A549 (cell line): ENCODE measurements at regions not wholly inside any gene's neighbourhood (a gene's known extent, or its start where the extent isn't known, plus 50 kb on each side); places are given as distances from the start of the nearest gene placed in this dataset.

ENCODE experiments used
- ATAC-seq, 2 experiments: fragments of 200-7000 bp in 1 of 2; fragments of >200 bp in 1 of 2; cut with Nextera tagmentation in 1 of 2; cut with Tn5 transposase in 1 of 2; 3 replicates each; pipeline versions ENCODE4 v1.8.0 to v1.9.1; 2018 to 2020; ENCODE audit warnings: mild to moderate bottlenecking in 1 of 2, moderate library complexity in 1 of 2
- CTCF ChIA-PET: fragments of 300-600 bp; sonication (Branson Sonifier 250); formaldehyde crosslinking; extraction: SDS; loops from one replicate; lab custom pipeline; 2021; ENCODE audit warnings: antibody characterized with exemption, inconsistent platforms; lab: Yijun Ruan, JAX
- POLR2A ChIA-PET: fragments of 350-600 bp; formaldehyde crosslinking; extraction: SDS; loops from one replicate; lab custom pipeline; 2021; ENCODE audit warnings: antibody characterized with exemption, inconsistent platforms; lab: Yijun Ruan, JAX
- DNase-seq, 2 experiments: peaks; one replicate each; pipeline versions ENCODE4 v3.0.0 to v3.0.0-alpha.2; 2011 to 2016; ENCODE audit warnings: low read depth in 1 of 2, low spot score in 1 of 2
- FAIRE-seq: peaks from 2 replicates; lab custom pipeline; 2011; peaks lifted over from hg19 to GRCh38; lab: Jason Lieb, UNC
- H3K27ac ChIP-seq, 2 experiments: fragments of >200 bp; sonication (Bioruptor Twin); formaldehyde crosslinking; 3 replicates each; pipeline ENCODE4 v1.5.1; 2016 to 2017
- H3K4me1 ChIP-seq: fragments of >200 bp; sonication (Bioruptor Twin); formaldehyde crosslinking; 3 replicates; pipeline ENCODE4 v1.6.1; 2016
- H3K4me2 ChIP-seq: fragments of >200 bp; sonication (Bioruptor Twin); formaldehyde crosslinking; 3 replicates; pipeline ENCODE4 v1.6.1; 2016
- H3K4me3 ChIP-seq: fragments of >200 bp; sonication (Bioruptor Twin); formaldehyde crosslinking; 3 replicates; pipeline ENCODE4 v1.5.1; 2016
- H3K9me3 ChIP-seq: fragments of >200 bp; sonication (Bioruptor Twin); formaldehyde crosslinking; 3 replicates; pipeline ENCODE4 v1.6.1; 2016
- CBX2 ChIP-seq: fragments of 200-600 bp; sonication (generic); IDR thresholded peaks from 2 replicates; pipeline ENCODE4 v1.6.1; 2016; ENCODE audit warnings: low read depth, mild to moderate bottlenecking, borderline replicate concordance
- CTCF ChIP-seq: fragments of >200 bp; sonication (Bioruptor Twin); formaldehyde crosslinking; IDR thresholded peaks from 3 replicates; pipeline ENCODE4 v1.5.1; 2016
- GATA3 ChIP-seq: IDR thresholded peaks from 2 replicates; pipeline ENCODE4 v1.6.1; 2012; ENCODE audit warnings: borderline replicate concordance
- HOXA7 ChIP-seq: fragments of 250-450 bp; sonication (Bioruptor Pico); IDR thresholded peaks from 2 replicates; pipeline ENCODE4 v1.5.0; 2020; ENCODE audit warnings: mild to moderate bottlenecking, moderate library complexity
- HOXB5 ChIP-seq: fragments of 250-450 bp; sonication (Bioruptor Pico); IDR thresholded peaks from 2 replicates; pipeline ENCODE4 v1.5.0; 2020; ENCODE audit warnings: mild to moderate bottlenecking, moderate library complexity
- JUN ChIP-seq, 2 experiments: fragments of >200 bp; sonication (Bioruptor Twin); formaldehyde crosslinking; IDR thresholded peaks; 2 replicates in 1 of 2; 3 replicates in 1 of 2; pipeline ENCODE4 v1.6.1; 2016 to 2017
- KDM5A ChIP-seq: fragments of 200-600 bp; sonication (generic); IDR thresholded peaks from 2 replicates; pipeline ENCODE4 v1.6.1; 2016; ENCODE audit warnings: antibody characterized with exemption, mild to moderate bottlenecking
- MYC ChIP-seq: IDR thresholded peaks from 2 replicates; pipeline ENCODE4 v1.6.1; 2012; ENCODE audit warnings: mild to moderate bottlenecking, inconsistent platforms, low read length, improper control_type of control experiment, borderline replicate concordance
- NPAS2 ChIP-seq: fragments of 250-450 bp; sonication (Bioruptor Pico); IDR thresholded peaks from 2 replicates; pipeline ENCODE4 v1.8.0; 2022; ENCODE audit warnings: mild to moderate bottlenecking, moderate library complexity, borderline replicate concordance
- NR3C1 ChIP-seq: fragments of >200 bp; sonication (Bioruptor Twin); formaldehyde crosslinking; IDR thresholded peaks from 3 replicates; pipeline ENCODE4 v1.6.1; 2017
- PHF8 ChIP-seq: fragments of 200-600 bp; sonication (generic); IDR thresholded peaks from 2 replicates; pipeline ENCODE4 v1.6.1; 2016; ENCODE audit warnings: low read depth, mild to moderate bottlenecking, antibody characterized with exemption, moderate library complexity, borderline replicate concordance
- RARB ChIP-seq: fragments of 250-450 bp; sonication (Bioruptor Pico); IDR thresholded peaks from 2 replicates; pipeline ENCODE4 v1.8.0; 2021; ENCODE audit warnings: mild to moderate bottlenecking, moderate library complexity
- RCOR1 ChIP-seq: fragments of 150-350 bp; IDR thresholded peaks from 2 replicates; pipeline ENCODE4 v1.6.1; 2014; ENCODE audit warnings: antibody characterized with exemption, low read length, low read depth
- RFX5 ChIP-seq: fragments of 450-650 bp; IDR thresholded peaks from 2 replicates; pipeline ENCODE4 v1.7.1; 2014; ENCODE audit warnings: antibody characterized with exemption, mild to moderate bottlenecking, moderate library complexity
- RNF2 ChIP-seq: fragments of 200-600 bp; sonication (generic); IDR thresholded peaks from 2 replicates; pipeline ENCODE4 v1.6.1; 2016; ENCODE audit warnings: low read depth, mild to moderate bottlenecking, antibody characterized with exemption, moderate library complexity, borderline replicate concordance
- SREBF2 ChIP-seq: fragments of 450-650 bp; IDR thresholded peaks from 2 replicates; pipeline ENCODE4 v1.6.1; 2014; ENCODE audit warnings: mild to moderate bottlenecking, moderate library complexity
- TP53 ChIP-seq: fragments of 250-450 bp; sonication (Bioruptor Pico); IDR thresholded peaks from 2 replicates; pipeline ENCODE4 v1.5.0; 2021; ENCODE audit warnings: mild to moderate bottlenecking, moderate library complexity
- ZFP36 ChIP-seq: fragments of 450-650 bp; IDR thresholded peaks from 2 replicates; pipeline ENCODE4 v1.6.1; 2014; ENCODE audit warnings: borderline replicate concordance; ENCODE audit not compliant: partially characterized antibody
- ZNF302 ChIP-seq: fragments of 250-450 bp; sonication (Bioruptor Pico); IDR thresholded peaks from 2 replicates; pipeline ENCODE4 v1.9.0; 2021; ENCODE audit warnings: inconsistent platforms, mild to moderate bottlenecking, moderate library complexity
- WGBS: methylation state at CpG from one replicate; pipeline ENCODE4 v1.1.6; 2017; ENCODE audit errors: missing lambda C conversion rate; 5-methylcytosine and 5-hydroxymethylcytosine counted together
- TF ChIP-seq, protein P1 (sequence below): fragments of 250-450 bp; sonication (Bioruptor Pico); IDR thresholded peaks from 2 replicates; pipeline ENCODE4 v1.5.0; 2020; ENCODE audit warnings: low read depth, mild to moderate bottlenecking, moderate library complexity
- TF ChIP-seq, protein P2 (sequence below): fragments of 250-450 bp; sonication (Bioruptor Pico); IDR thresholded peaks from 2 replicates; pipeline ENCODE4 v1.5.0; 2021; ENCODE audit warnings: mild to moderate bottlenecking, moderate library complexity, borderline replicate concordance
- TF ChIP-seq, protein P3 (sequence below): IDR thresholded peaks from 2 replicates; pipeline ENCODE4 v1.6.1; 2012

- TF ChIP-seq, protein P1, sequence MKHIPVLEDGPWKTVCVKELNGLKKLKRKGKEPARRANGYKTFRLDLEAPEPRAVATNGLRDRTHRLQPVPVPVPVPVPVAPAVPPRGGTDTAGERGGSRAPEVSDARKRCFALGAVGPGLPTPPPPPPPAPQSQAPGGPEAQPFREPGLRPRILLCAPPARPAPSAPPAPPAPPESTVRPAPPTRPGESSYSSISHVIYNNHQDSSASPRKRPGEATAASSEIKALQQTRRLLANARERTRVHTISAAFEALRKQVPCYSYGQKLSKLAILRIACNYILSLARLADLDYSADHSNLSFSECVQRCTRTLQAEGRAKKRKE (CRISPR knock-in tag), result no peak
- TF ChIP-seq ZNF302 (no peak), CTCF (no peak), RARB (CRISPR knock-in tag) (no peak)
- TF ChIP-seq, protein P2, sequence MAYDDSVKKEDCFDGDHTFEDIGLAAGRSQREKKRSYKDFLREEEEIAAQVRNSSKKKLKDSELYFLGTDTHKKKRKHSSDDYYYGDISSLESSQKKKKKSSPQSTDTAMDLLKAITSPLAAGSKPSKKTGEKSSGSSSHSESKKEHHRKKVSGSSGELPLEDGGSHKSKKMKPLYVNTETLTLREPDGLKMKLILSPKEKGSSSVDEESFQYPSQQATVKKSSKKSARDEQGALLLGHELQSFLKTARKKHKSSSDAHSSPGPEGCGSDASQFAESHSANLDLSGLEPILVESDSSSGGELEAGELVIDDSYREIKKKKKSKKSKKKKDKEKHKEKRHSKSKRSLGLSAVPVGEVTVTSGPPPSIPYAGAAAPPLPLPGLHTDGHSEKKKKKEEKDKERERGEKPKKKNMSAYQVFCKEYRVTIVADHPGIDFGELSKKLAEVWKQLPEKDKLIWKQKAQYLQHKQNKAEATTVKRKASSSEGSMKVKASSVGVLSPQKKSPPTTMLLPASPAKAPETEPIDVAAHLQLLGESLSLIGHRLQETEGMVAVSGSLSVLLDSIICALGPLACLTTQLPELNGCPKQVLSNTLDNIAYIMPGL, result no peak
- TF ChIP-seq, all 56 proteins: peak for 0
These were observed 198.3 kb downstream of the CYYR1 start (continued) for GRCh38 chr21:26374817-26375216.

GRCh38 chr21:26368591-26369320 is 198.2 kb upstream of the APP start:
- ChIA-PET CTCF (no interaction called here), POLR2A (no interaction called here)
- WGBS, result 37% methylated on average over 3 of the region's 3 CpGs
- FAIRE-seq (no peak), DNase-seq (no peak), ATAC-seq (no peak)
- Histone ChIP-seq H3K4me1 (no peaks in the 10 kb centered on the region), H3K9me3 (no peaks in the 10 kb centered on the region), H3K4me3 (no peak overlapping the region), H3K4me2 (no peak overlapping the region), H3K27ac (no peak overlapping the region)
- TF ChIP-seq HOXB5 (CRISPR knock-in tag) (no peak), NR3C1 (no peak), MYC (no peak), RCOR1 (no peak), RARB (CRISPR knock-in tag) (no peak), ZFP36 (no peak)
- TF ChIP-seq, protein P3, sequence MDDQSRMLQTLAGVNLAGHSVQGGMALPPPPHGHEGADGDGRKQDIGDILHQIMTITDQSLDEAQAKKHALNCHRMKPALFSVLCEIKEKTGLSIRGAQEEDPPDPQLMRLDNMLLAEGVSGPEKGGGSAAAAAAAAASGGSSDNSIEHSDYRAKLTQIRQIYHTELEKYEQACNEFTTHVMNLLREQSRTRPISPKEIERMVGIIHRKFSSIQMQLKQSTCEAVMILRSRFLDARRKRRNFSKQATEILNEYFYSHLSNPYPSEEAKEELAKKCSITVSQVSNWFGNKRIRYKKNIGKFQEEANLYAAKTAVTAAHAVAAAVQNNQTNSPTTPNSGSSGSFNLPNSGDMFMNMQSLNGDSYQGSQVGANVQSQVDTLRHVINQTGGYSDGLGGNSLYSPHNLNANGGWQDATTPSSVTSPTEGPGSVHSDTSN, result no peak

- H3K9me3 ChIP-seq, result no peaks in the 10 kb centered on the region
- no peak for ATAC-seq
- TF ChIP-seq SREBF2 (no peak), JUN (IDR thresholded peaks at IDR 0.05) (no peak), RNF2 (no peak), KDM5A (no peak), NPAS2 (no peak), TP53 (CRISPR knock-in tag) (no peak), ZFP36 (no peak), RFX5 (no peak), RCOR1 (no peak), PHF8 (no peak), CBX2 (no peak), CTCF (no peak), HOXA7 (CRISPR knock-in tag) (no peak), GATA3 (no peak)
- 69% methylated on average over 2 of the region's 2 CpGs for whole genome bisulfite sequencing
- no peak overlapping the region for H3K27ac ChIP-seq
- no peak for DNase-seq
- ChIA-PET CTCF (no interaction called here), POLR2A (no interaction called here)
- H3K4me1 ChIP-seq, result no peaks in the 10 kb centered on the region
- no peak overlapping the region for H3K4me3 ChIP-seq
- no peak overlapping the region for H3K4me2 ChIP-seq
- FAIRE-seq, result no peak
These were observed 196.2 kb upstream of the APP start for GRCh38 chr21:26366781-26367180.
